ENCODE measurements at regions not wholly inside any gene's neighbourhood (a gene's known extent, or its start where the extent isn't known, plus 50 kb on each side); places are given as distances from the start of the nearest gene placed in this dataset.

GRCh38 chr16:76176616-76177015 lies 100.6 kb upstream of the CNTNAP4 start:
- no peaks in the 10 kb centered on the region for H3K9me3 ChIP-seq (ENCODE audit: control insufficient read depth in 1 of 2, low read length in 2 of 2)
- Mint-ChIP-seq H3K4me1 (no peaks in the 10 kb centered on the region), H3K36me3 (no peaks in the 10 kb centered on the region), H3K9me3 (peaks cover 0 to 16% (median 9%) of the 10 kb centered on the region in 8 donors), H3K4me3 (no peak overlapping the region), H3K27me3 (no peaks in the 10 kb centered on the region), H3K27ac (no peak overlapping the region)
- no peak for DNase-seq
- H3K4me3 ChIP-seq (ENCODE audit: low read length in 2 of 2) = no peak overlapping the region
- H3K27ac ChIP-seq (ENCODE audit: low read depth, low read length) = no peak overlapping the region
- intact Hi-C loops (cut with micrococcal nuclease) = no loop called here
- H3K27me3 ChIP-seq (ENCODE audit: insufficient read depth, low read length) = no peaks in the 10 kb centered on the region
- no peaks in the 10 kb centered on the region for H3K36me3 ChIP-seq (ENCODE audit: insufficient read depth, low read length)
- H3K4me1 ChIP-seq (ENCODE audit: insufficient read depth, low read length) = no peaks in the 10 kb centered on the region
- CTCF ChIA-PET (ENCODE audit: partially characterized antibody) = no interaction called here
- POLR2A ChIA-PET (ENCODE audit: partially characterized antibody) = no interaction called here

- H3K4me1 ChIP-seq (ENCODE audit: insufficient read depth, low read length) = no peaks in the 10 kb centered on the region
- H3K9me3 ChIP-seq (ENCODE audit: control insufficient read depth in 1 of 2, low read length in 2 of 2) = no peaks in the 10 kb centered on the region
- Mint-ChIP-seq H3K27me3 (no peaks in the 10 kb centered on the region), H3K9me3 (peaks cover 0 to 15% (median 10%) of the 10 kb centered on the region in 8 donors), H3K36me3 (no peaks in the 10 kb centered on the region), H3K4me3 (no peak overlapping the region), H3K27ac (no peak overlapping the region), H3K4me1 (no peaks in the 10 kb centered on the region)
- H3K27me3 ChIP-seq (ENCODE audit: insufficient read depth, low read length) = no peaks in the 10 kb centered on the region
- ChIA-PET POLR2A (ENCODE audit: partially characterized antibody) (no interaction called here), CTCF (ENCODE audit: partially characterized antibody) (no interaction called here)
- DNase-seq = no peak
- intact Hi-C loops (cut with micrococcal nuclease) = no loop called here
- H3K36me3 ChIP-seq (ENCODE audit: insufficient read depth, low read length) = no peaks in the 10 kb centered on the region
- no peak overlapping the region for H3K27ac ChIP-seq (ENCODE audit: low read depth, low read length)
- H3K4me3 ChIP-seq (ENCODE audit: low read length in 2 of 2) = no peak overlapping the region
These were observed 95.1 kb upstream of the CNTNAP4 start for GRCh38 chr16:76182041-76182635.

GRCh38 chr16:76183647-76184046 lies 93.6 kb upstream of the CNTNAP4 start:
- Histone ChIP-seq H3K27ac (ENCODE audit: low read depth, low read length) (no peak overlapping the region), H3K4me1 (ENCODE audit: insufficient read depth, low read length) (no peaks in the 10 kb centered on the region), H3K9me3 (ENCODE audit: control insufficient read depth in 1 of 2, low read length in 2 of 2) (no peaks in the 10 kb centered on the region), H3K27me3 (ENCODE audit: insufficient read depth, low read length) (no peaks in the 10 kb centered on the region), H3K36me3 (ENCODE audit: insufficient read depth, low read length) (no peaks in the 10 kb centered on the region), H3K4me3 (ENCODE audit: low read length in 2 of 2) (no peak overlapping the region)
- Mint-ChIP-seq H3K4me3 (no peak overlapping the region), H3K4me1 (no peaks in the 10 kb centered on the region), H3K27me3 (no peaks in the 10 kb centered on the region), H3K36me3 (no peaks in the 10 kb centered on the region), H3K27ac (no peak overlapping the region), H3K9me3 (peaks cover 4 to 26% (median 20%) of the 10 kb centered on the region in 8 donors)
- intact Hi-C loops (cut with micrococcal nuclease) = no loop called here
- POLR2A ChIA-PET (ENCODE audit: partially characterized antibody) = no interaction called here
- CTCF ChIA-PET (ENCODE audit: partially characterized antibody) = no interaction called here
- DNase-seq = no peak

- Histone ChIP-seq H3K27me3 (ENCODE audit: insufficient read depth, low read length) (no peaks in the 10 kb centered on the region), H3K4me3 (ENCODE audit: low read length in 2 of 2) (no peak overlapping the region), H3K27ac (ENCODE audit: low read depth, low read length) (no peak overlapping the region), H3K4me1 (ENCODE audit: insufficient read depth, low read length) (no peaks in the 10 kb centered on the region), H3K9me3 (ENCODE audit: control insufficient read depth in 1 of 2, low read length in 2 of 2) (no peaks in the 10 kb centered on the region), H3K36me3 (ENCODE audit: insufficient read depth, low read length) (no peaks in the 10 kb centered on the region)
- no peaks in the 10 kb centered on the region for H3K27me3 Mint-ChIP-seq
- intact Hi-C loops (cut with micrococcal nuclease) = no loop called here
- no peak overlapping the region for H3K27ac Mint-ChIP-seq
- no peaks in the 10 kb centered on the region for H3K36me3 Mint-ChIP-seq
- no peak for DNase-seq
- ChIA-PET CTCF (ENCODE audit: partially characterized antibody) (no interaction called here), POLR2A (ENCODE audit: partially characterized antibody) (no interaction called here)
- H3K4me3 Mint-ChIP-seq = no peak overlapping the region
- peaks cover 4 to 28% (median 14%) of the 10 kb centered on the region in 8 donors for H3K9me3 Mint-ChIP-seq
- H3K4me1 Mint-ChIP-seq = no peaks in the 10 kb centered on the region
These were observed 87.1 kb upstream of the CNTNAP4 start for GRCh38 chr16:76190057-76190456.

GRCh38 chr16:76190480-76190879 lies 86.7 kb upstream of the CNTNAP4 start:
- intact Hi-C loops (cut with micrococcal nuclease) = no loop called here
- POLR2A ChIA-PET (ENCODE audit: partially characterized antibody) = no interaction called here
- CTCF ChIA-PET (ENCODE audit: partially characterized antibody) = no interaction called here
- no peak for DNase-seq
- no peaks in the 10 kb centered on the region for H3K27me3 ChIP-seq (ENCODE audit: insufficient read depth, low read length)
- Mint-ChIP-seq H3K36me3 (no peaks in the 10 kb centered on the region), H3K27ac (no peak overlapping the region), H3K4me1 (no peaks in the 10 kb centered on the region), H3K27me3 (no peaks in the 10 kb centered on the region), H3K4me3 (no peak overlapping the region), H3K9me3 (peaks cover 4 to 28% (median 13%) of the 10 kb centered on the region in 8 donors)
- H3K4me3 ChIP-seq (ENCODE audit: low read length in 2 of 2) = no peak overlapping the region
- H3K9me3 ChIP-seq (ENCODE audit: control insufficient read depth in 1 of 2, low read length in 2 of 2) = no peaks in the 10 kb centered on the region
- no peaks in the 10 kb centered on the region for H3K36me3 ChIP-seq (ENCODE audit: insufficient read depth, low read length)
- H3K27ac ChIP-seq (ENCODE audit: low read depth, low read length) = no peak overlapping the region
- H3K4me1 ChIP-seq (ENCODE audit: insufficient read depth, low read length) = no peaks in the 10 kb centered on the region

- Mint-ChIP-seq H3K4me3 (no peak overlapping the region), H3K36me3 (no peaks in the 10 kb centered on the region), H3K27me3 (no peaks in the 10 kb centered on the region), H3K9me3 (peaks cover 0 to 4% (median under 1%) of the 10 kb centered on the region in 8 donors), H3K27ac (no peak overlapping the region), H3K4me1 (no peaks in the 10 kb centered on the region)
- H3K27me3 ChIP-seq (ENCODE audit: insufficient read depth, low read length) = no peaks in the 10 kb centered on the region
- POLR2A ChIA-PET (ENCODE audit: partially characterized antibody) = no interaction called here
- H3K9me3 ChIP-seq (ENCODE audit: control insufficient read depth in 1 of 2, low read length in 2 of 2) = no peaks in the 10 kb centered on the region
- H3K27ac ChIP-seq (ENCODE audit: low read depth, low read length) = no peak overlapping the region
- H3K36me3 ChIP-seq (ENCODE audit: insufficient read depth, low read length) = no peaks in the 10 kb centered on the region
- intact Hi-C loops (cut with micrococcal nuclease) = no loop called here
- no peak for DNase-seq
- CTCF ChIA-PET (ENCODE audit: partially characterized antibody) = no interaction called here
- H3K4me3 ChIP-seq (ENCODE audit: low read length in 2 of 2) = no peak overlapping the region
- no peaks in the 10 kb centered on the region for H3K4me1 ChIP-seq (ENCODE audit: insufficient read depth, low read length)
These were observed 83.1 kb upstream of the CNTNAP4 start for GRCh38 chr16:76193906-76194615.

- H3K27ac Mint-ChIP-seq = no peak overlapping the region
- intact Hi-C loops (cut with micrococcal nuclease) = no loop called here
- no peaks in the 10 kb centered on the region for H3K36me3 ChIP-seq (ENCODE audit: insufficient read depth, low read length)
- ChIA-PET CTCF (ENCODE audit: partially characterized antibody) (no interaction called here), POLR2A (ENCODE audit: partially characterized antibody) (no interaction called here)
- no peaks in the 10 kb centered on the region for H3K4me1 Mint-ChIP-seq
- peaks cover 0 to 4% (median 0%) of the 10 kb centered on the region in 8 donors for H3K9me3 Mint-ChIP-seq
- no peaks in the 10 kb centered on the region for H3K36me3 Mint-ChIP-seq
- H3K27ac ChIP-seq (ENCODE audit: low read depth, low read length) = no peak overlapping the region
- no peak overlapping the region for H3K4me3 Mint-ChIP-seq
- no peaks in the 10 kb centered on the region for H3K4me1 ChIP-seq (ENCODE audit: insufficient read depth, low read length)
- H3K27me3 Mint-ChIP-seq = no peaks in the 10 kb centered on the region
- no peak for DNase-seq
- H3K27me3 ChIP-seq (ENCODE audit: insufficient read depth, low read length) = no peaks in the 10 kb centered on the region
- no peaks in the 10 kb centered on the region for H3K9me3 ChIP-seq (ENCODE audit: control insufficient read depth in 1 of 2, low read length in 2 of 2)
- no peak overlapping the region for H3K4me3 ChIP-seq (ENCODE audit: low read length in 2 of 2)
These were observed 82.6 kb upstream of the CNTNAP4 start for GRCh38 chr16:76194616-76195015.
